HepG2 (cell line): ENCODE measurements at regions not wholly inside any gene's neighbourhood (a gene's known extent, or its start where the extent isn't known, plus 50 kb on each side); places are given as distances from the start of the nearest gene placed in this dataset.

ENCODE experiments used
- ATAC-seq: fragments of 200-7000 bp; cut with Tn5 transposase; 3 replicates; pipeline ENCODE4 v1.9.1; 2020; ENCODE audit warnings: mild to moderate bottlenecking, moderate library complexity
- BruUV-seq: library from RNA; stranded (reverse); fragments of 400-500 nt; replicated peaks from 2 replicates; lab custom pipeline; 2021; lab: Mats Ljungman, UMichigan
- CTCF ChIA-PET: fragments of 300-600 bp; formaldehyde crosslinking; extraction: SDS; loops from one replicate; lab custom pipeline; 2021; ENCODE audit warnings: low total read pairs, inconsistent platforms, low intra/inter-chr PET ratio; lab: Yijun Ruan, JAX
- POLR2A ChIA-PET: fragments of 350-600 bp; sonication (Branson Sonifier 250); formaldehyde crosslinking; loops from one replicate; lab custom pipeline; 2020; ENCODE audit warnings: antibody characterized with exemption, inconsistent platforms; lab: Yijun Ruan, JAX
- DNase-seq: peaks from one replicate; pipeline ENCODE4 v3.0.0-alpha.2; 2015; ENCODE audit warnings: low spot score
- FAIRE-seq: peaks from 3 replicates; lab custom pipeline; 2011; peaks lifted over from hg19 to GRCh38; lab: Jason Lieb, UNC
- H2AFZ ChIP-seq: one replicate; pipeline ENCODE4 v1.6.1; 2011; ENCODE audit warnings: low read length, inconsistent platforms
- H3K27ac ChIP-seq: fragments of 300-600 bp; 3 replicates; pipeline ENCODE4 v1.8.0; 2011; ENCODE audit warnings: mixed run types, mild to moderate bottlenecking, mixed read lengths, low read length, inconsistent platforms; ENCODE audit not compliant: insufficient read depth; ENCODE audit errors: extremely low read length
- H3K27me3 ChIP-seq, 2 experiments: fragments of 200-600 bp in 1 of 2; 2 replicates in 1 of 2; 3 replicates in 1 of 2; pipeline versions ENCODE4 v1.6.0 to v1.8.0; 2011; ENCODE audit warnings: low read length in 2 of 2, mild to moderate bottlenecking in 2 of 2, moderate library complexity in 2 of 2, inconsistent platforms in 1 of 2; ENCODE audit not compliant: insufficient read depth in 2 of 2, control insufficient read depth in 1 of 2
- H3K36me3 ChIP-seq, 2 experiments: fragments of 200-600 bp in 1 of 2; replicated peaks in 1 of 2; 2 replicates in 1 of 2; 3 replicates in 1 of 2; pipeline versions ENCODE4 v1.5.1 to v1.8.0; 2011; ENCODE audit warnings: low read length in 2 of 2, inconsistent platforms in 1 of 2; ENCODE audit not compliant: insufficient read depth in 2 of 2, control insufficient read depth in 1 of 2
- H3K4me1 ChIP-seq: 2 replicates; pipeline ENCODE4 v1.5.1; 2012; ENCODE audit warnings: low read length, inconsistent platforms; ENCODE audit not compliant: insufficient read depth
- H3K4me2 ChIP-seq: 2 replicates; pipeline ENCODE4 v1.6.0; 2011; ENCODE audit warnings: low read depth, low read length, inconsistent platforms
- H3K4me3 ChIP-seq, 3 experiments: fragments of 200-600 bp in 1 of 3; sonication (generic), shearing (Covaris generic) in 1 of 3; replicated peaks in 1 of 3; 2 replicates each; pipeline ENCODE4 v1.5.1; 2011 to 2016; ENCODE audit warnings: low read length in 3 of 3, inconsistent platforms in 2 of 3, low read depth in 2 of 3, mild to moderate bottlenecking in 2 of 3, control low read depth in 1 of 3, mixed read lengths in 1 of 3; ENCODE audit not compliant: insufficient read depth in 1 of 3
- H3K79me2 ChIP-seq: one replicate; pipeline ENCODE4 v1.6.1; 2011; ENCODE audit warnings: low read length, inconsistent platforms; ENCODE audit not compliant: insufficient read depth
- H3K9ac ChIP-seq: 2 replicates; pipeline ENCODE4 v1.6.0; 2011; ENCODE audit warnings: mild to moderate bottlenecking, low read depth, low read length, inconsistent platforms; ENCODE audit not compliant: insufficient read depth
- H3K9me3 ChIP-seq: 2 replicates; pipeline ENCODE4 v1.5.1; 2012; ENCODE audit warnings: mild to moderate bottlenecking, low read length
- H4K20me1 ChIP-seq: 2 replicates; pipeline ENCODE4 v1.6.0; 2011; ENCODE audit warnings: inconsistent platforms, mild to moderate bottlenecking, low read length, moderate library complexity; ENCODE audit not compliant: insufficient read depth
- FOXC1 ChIP-seq: sonication (generic); formaldehyde crosslinking; IDR thresholded peaks from 2 replicates; pipeline ENCODE4 v1.8.0; 2022; ENCODE audit warnings: mild to moderate bottlenecking, missing genetic modification reagents, borderline replicate concordance
- GATA4 ChIP-seq: sonication (generic); IDR thresholded peaks from 2 replicates; pipeline ENCODE4 v1.6.1; 2016; ENCODE audit warnings: antibody characterized with exemption, low read depth, borderline replicate concordance
- HIVEP1 ChIP-seq: sonication (generic); formaldehyde crosslinking; IDR thresholded peaks from 2 replicates; pipeline ENCODE4 v1.4.0; 2020; ENCODE audit warnings: mild to moderate bottlenecking, missing genetic modification reagents
- JUNB ChIP-seq: sonication (generic); formaldehyde crosslinking; IDR thresholded peaks from 2 replicates; pipeline ENCODE4 v1.8.0; 2022; ENCODE audit warnings: missing genetic modification reagents, mild to moderate bottlenecking, borderline replicate concordance
- MIER2 ChIP-seq: IDR thresholded peaks from 2 replicates; pipeline ENCODE4 v1.6.1; 2016; ENCODE audit warnings: missing biosample characterization, missing genetic modification reagents
- MIER3 ChIP-seq: IDR thresholded peaks from 2 replicates; pipeline ENCODE4 v1.6.1; 2016; ENCODE audit warnings: missing compliant biosample characterization, borderline replicate concordance
- SMYD3 ChIP-seq: sonication (generic); formaldehyde crosslinking; IDR thresholded peaks from 2 replicates; pipeline ENCODE4 v1.8.1; 2023; ENCODE audit warnings: mild to moderate bottlenecking, missing genetic modification reagents
- U2AF2 ChIP-seq: fragments of 200-400 bp; formaldehyde crosslinking; IDR thresholded peaks from 2 replicates; pipeline ENCODE4 v1.6.1; 2017; ENCODE audit warnings: low read depth, mild to moderate bottlenecking, low read length
- ZBTB3 ChIP-seq: sonication (generic); formaldehyde crosslinking; IDR thresholded peaks from 2 replicates; pipeline ENCODE4 v1.4.0; 2020; ENCODE audit warnings: low read depth, mild to moderate bottlenecking, moderate library complexity, missing genetic modification reagents, borderline replicate concordance
- ZFP41 ChIP-seq: sonication (generic); formaldehyde crosslinking; IDR thresholded peaks from 2 replicates; pipeline ENCODE4 v1.4.0; 2020; ENCODE audit warnings: mild to moderate bottlenecking, missing genetic modification reagents, borderline replicate concordance
- ZFX ChIP-seq: sonication (generic); formaldehyde crosslinking; IDR thresholded peaks from 2 replicates; pipeline ENCODE4 v1.4.0; 2020; ENCODE audit warnings: mild to moderate bottlenecking, low read depth, missing genetic modification reagents, moderate library complexity
- ZKSCAN8 ChIP-seq: IDR thresholded peaks from 2 replicates; pipeline ENCODE4 v1.6.1; 2016; ENCODE audit warnings: borderline replicate concordance, missing genetic modification reagents, missing compliant biosample characterization
- ZNF367 ChIP-seq: sonication (generic); formaldehyde crosslinking; IDR thresholded peaks from 2 replicates; pipeline ENCODE4 v1.4.0; 2020; ENCODE audit warnings: missing genetic modification reagents, borderline replicate concordance
- ZNF776 ChIP-seq: sonication (generic); formaldehyde crosslinking; IDR thresholded peaks from 2 replicates; pipeline ENCODE4 v1.4.0; 2020; ENCODE audit warnings: mild to moderate bottlenecking, missing genetic modification reagents
- ZNF839 ChIP-seq: sonication (generic); formaldehyde crosslinking; IDR thresholded peaks from 2 replicates; pipeline ENCODE4 v1.4.0; 2020; ENCODE audit warnings: missing genetic modification reagents, mild to moderate bottlenecking, borderline replicate concordance
- ZSCAN12 ChIP-seq: sonication (generic); formaldehyde crosslinking; IDR thresholded peaks from 2 replicates; pipeline ENCODE4 v1.9.0; 2021; ENCODE audit warnings: mild to moderate bottlenecking, missing genetic modification reagents
- WGBS: methylation state at CpG from one replicate; pipeline ENCODE4 v1.1.6; 2017; ENCODE audit warnings: low lambda C conversion rate; 5-methylcytosine and 5-hydroxymethylcytosine counted together
- in situ Hi-C: cut with HindIII; loops from 2 replicates; pipeline ENCODE4 v1.10.0; 2017; ENCODE audit warnings: low pct_unique_long_range_greater_than_20kb; ENCODE audit not compliant: extremely low pct_ligation_motif_present
- intact Hi-C: fragments of 100-400 bp; cut with micrococcal nuclease; formaldehyde crosslinking; loops from one replicate; pipeline ENCODE4 v1.10.0; 2022; ENCODE audit not compliant: unreplicated experiment

DNA sequence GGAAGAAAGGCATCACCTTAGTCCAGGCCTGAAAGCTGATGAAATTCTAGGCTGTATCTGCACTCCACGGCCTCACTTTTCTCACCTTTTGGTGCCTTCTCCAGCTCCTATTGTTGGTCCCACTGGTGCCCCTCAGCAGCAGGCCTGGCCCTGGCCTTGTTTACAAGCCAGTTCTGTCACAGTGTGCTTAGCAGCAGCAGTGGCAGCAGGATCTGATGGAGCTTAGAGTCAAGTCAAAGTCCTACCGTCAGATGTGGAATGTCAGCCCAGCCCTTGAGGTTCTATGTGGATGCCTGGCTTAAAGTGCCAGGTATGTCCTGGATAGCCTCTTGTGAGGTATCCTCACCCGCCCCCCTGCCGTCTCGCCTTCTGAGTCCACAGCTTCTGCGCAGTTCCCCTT lies 281.3 kb downstream of the SUCLG1 start (continued):
- no peak for TF ChIP-seq ZFP41 (CRISPR knock-in tag)
- no peak for TF ChIP-seq ZNF839 (CRISPR knock-in tag)
- TF ChIP-seq MIER3 (CRISPR knock-in tag): no peak
- no peak for TF ChIP-seq ZBTB3 (CRISPR knock-in tag)
- no peak for TF ChIP-seq ZNF367 (CRISPR knock-in tag)
- no peak for TF ChIP-seq GATA4
- TF ChIP-seq FOXC1: 0 out of 2 replicates have a peak, but pooled peaks have one; percentile 32
- no peak for TF ChIP-seq U2AF2
- peak; percentile 64 for TF ChIP-seq ZFX (CRISPR knock-in tag)
- no peak for TF ChIP-seq SMYD3 (CRISPR knock-in tag)
- TF ChIP-seq ZNF776 (CRISPR knock-in tag): no peak
- 0 out of 2 replicates have a peak, but pooled peaks have one; percentile 2 for TF ChIP-seq MIER2 (CRISPR knock-in tag)
- TF ChIP-seq JUNB (CRISPR knock-in tag): no peak
- TF ChIP-seq, all 625 proteins: peak for 9

DNA sequence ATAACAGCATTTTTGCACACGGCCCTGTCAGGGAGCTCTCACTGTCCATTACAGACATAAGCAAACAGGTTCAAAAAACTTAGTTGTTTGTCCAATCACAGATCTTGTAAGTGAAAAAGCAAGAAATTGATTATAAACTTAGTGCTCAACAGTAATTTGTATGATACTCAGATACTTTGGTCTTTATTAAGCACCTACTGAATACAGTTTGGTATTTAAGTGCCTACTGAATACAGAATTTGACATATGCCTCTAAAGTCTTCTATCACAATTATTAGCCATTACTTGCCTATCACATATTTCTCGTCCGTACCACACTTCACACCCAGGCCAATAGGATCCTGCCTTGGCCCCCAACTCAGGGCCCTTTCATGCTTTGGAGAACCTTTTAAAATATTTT lies 283.1 kb downstream of the SUCLG1 start:
- intact Hi-C loops: no loop called here
- Histone ChIP-seq H3K36me3 (no peaks in the 10 kb centered on the region), H3K79me2 (no peaks in the 10 kb centered on the region), H2AFZ (no peak overlapping the region), H3K4me3 (no peak overlapping the region), H3K27ac (no peak overlapping the region), H3K4me2 (no peak overlapping the region), H3K27me3 (0 out of 5 replicates have a peak, but pooled peaks cover 0 to 2% of the 10 kb centered on the region in 2 experiments), H3K9ac (no peak overlapping the region), H3K9me3 (no peaks in the 10 kb centered on the region), H3K4me1 (0 out of 2 replicates have a peak, but pooled peaks cover 10% of the 10 kb centered on the region), H4K20me1 (no peaks in the 10 kb centered on the region)
- no peak for FAIRE-seq
- BruUV-seq: no TSS peak
- TF ChIP-seq HIVEP1 (CRISPR knock-in tag) (no peak), ZSCAN12 (CRISPR knock-in tag) (no peak), ZKSCAN8 (CRISPR knock-in tag) (peak; percentile 74; the same call in 1 of the 2 replicates)
- ATAC-seq: no peak
- ChIA-PET POLR2A (no interaction called here), CTCF (no interaction called here)
- WGBS: 83% methylated on average over 3 of the region's 3 CpGs
- in situ Hi-C loops: no loop called here
- no peak for DNase-seq
